ENCODE measurements at regions not wholly inside any gene's neighbourhood (a gene's known extent, or its start where the extent isn't known, plus 50 kb on each side); places are given as distances from the start of the nearest gene placed in this dataset.

DNA sequence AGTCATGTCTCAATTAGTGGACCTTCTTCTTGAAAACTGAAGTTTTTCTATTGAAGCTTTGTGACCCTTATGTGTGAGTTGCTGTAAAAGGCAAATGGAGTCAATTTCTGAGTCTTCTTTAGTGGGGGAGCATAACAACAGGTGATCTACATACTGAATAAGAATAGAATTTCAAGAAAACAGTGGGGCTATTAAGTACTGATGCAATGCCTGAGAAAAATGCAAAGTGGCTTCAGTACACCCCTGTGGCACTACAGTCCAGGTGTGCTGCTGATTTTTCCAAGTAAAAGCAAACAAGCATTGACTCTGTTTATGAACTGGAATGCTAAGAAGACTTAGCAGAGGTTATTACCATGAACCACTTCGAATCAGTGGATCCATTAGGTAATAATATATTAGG, 328.0 kb upstream of the PABPC4L start:
- TF ChIP-seq CTCF (conservative IDR thresholded peaks at IDR 0.05) (no peak), EZH2 (IDR thresholded peaks at IDR 0.05; ENCODE audit: low read depth) (no peak)
